GM03348 (cell line): ENCODE measurements at regions not wholly inside any gene's neighbourhood (a gene's known extent, or its start where the extent isn't known, plus 50 kb on each side); places are given as distances from the start of the nearest gene placed in this dataset.
A peak's percentile ranks its signal among the peaks of the same experiment; 100 is the strongest.

Experiments
- DNase-seq: peaks from one replicate; pipeline ENCODE4 v3.0.0; 2012; ENCODE audit warnings: low spot score

DNA sequence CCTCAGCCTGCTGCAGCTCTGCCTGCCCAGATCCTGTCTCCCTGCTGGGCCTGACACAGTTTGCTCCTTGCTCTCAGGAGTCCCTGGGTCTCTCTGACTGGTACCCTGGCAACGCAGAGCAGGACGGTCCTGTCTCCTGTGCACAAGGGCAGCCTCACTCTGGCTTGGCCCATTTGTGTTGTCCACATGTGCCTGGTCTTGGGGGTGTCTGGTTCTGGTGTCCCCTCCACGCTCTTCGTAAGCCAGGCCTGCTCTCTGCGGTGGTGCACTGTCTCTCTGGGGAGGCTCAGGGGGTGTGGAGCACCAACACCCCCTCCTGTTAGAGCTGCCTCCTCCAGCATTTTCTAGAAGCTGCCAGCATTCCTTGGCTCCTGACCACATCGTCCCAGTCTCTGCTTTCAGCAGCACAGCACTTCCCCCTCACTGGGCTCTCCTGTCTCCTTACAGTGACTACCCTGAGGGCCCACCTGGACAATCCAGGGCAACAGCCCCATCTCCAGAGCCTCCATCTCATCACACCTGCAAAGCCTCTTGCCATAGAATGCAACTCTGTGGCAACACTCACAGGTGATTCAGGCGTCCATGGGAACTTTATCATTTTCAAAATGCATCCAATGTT, 235.6 kb upstream of the HS6ST1 start:
- no peak for DNase-seq

GRCh38 chr2:128555433-128555832, 236.8 kb upstream of the HS6ST1 start:
- DNase-seq, result no peak

DNA sequence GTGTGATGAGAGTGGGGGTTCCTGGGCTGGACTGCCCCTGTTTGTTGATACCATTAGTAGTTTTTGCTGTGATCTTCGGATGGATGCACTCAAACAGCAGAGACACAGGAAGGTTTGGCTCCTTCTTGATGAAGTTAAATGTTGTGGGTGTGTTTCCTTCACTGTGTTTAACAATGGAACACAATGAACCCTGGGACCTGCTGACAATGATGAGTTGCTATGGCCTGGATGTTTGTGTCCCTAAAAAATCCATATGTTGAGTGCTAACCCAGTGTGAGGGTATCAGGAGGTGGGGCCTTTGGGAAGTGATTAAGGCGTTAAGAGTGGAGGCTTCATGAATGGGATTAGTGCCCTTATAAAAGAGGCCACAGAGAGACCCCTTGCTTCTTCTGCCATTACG, 237.4 kb upstream of the HS6ST1 start:
- DNase-seq, result no peak

GRCh38 chr2:128556633-128557032, 238.0 kb upstream of the HS6ST1 start:
- DNase-seq, result no peak

GRCh38 chr2:128557069-128557468, 238.4 kb upstream of the HS6ST1 start:
- no peak for DNase-seq

- DNase-seq, result peak; percentile 79
Measured at GRCh38 chr2:128557831-128558241, 239.2 kb upstream of the HS6ST1 start.

GRCh38 chr2:128558441-128558840, 239.8 kb upstream of the HS6ST1 start:
- no peak for DNase-seq

- DNase-seq, result no peak
Measured at GRCh38 chr2:128558895-128559532, 240.3 kb upstream of the HS6ST1 start.

DNA sequence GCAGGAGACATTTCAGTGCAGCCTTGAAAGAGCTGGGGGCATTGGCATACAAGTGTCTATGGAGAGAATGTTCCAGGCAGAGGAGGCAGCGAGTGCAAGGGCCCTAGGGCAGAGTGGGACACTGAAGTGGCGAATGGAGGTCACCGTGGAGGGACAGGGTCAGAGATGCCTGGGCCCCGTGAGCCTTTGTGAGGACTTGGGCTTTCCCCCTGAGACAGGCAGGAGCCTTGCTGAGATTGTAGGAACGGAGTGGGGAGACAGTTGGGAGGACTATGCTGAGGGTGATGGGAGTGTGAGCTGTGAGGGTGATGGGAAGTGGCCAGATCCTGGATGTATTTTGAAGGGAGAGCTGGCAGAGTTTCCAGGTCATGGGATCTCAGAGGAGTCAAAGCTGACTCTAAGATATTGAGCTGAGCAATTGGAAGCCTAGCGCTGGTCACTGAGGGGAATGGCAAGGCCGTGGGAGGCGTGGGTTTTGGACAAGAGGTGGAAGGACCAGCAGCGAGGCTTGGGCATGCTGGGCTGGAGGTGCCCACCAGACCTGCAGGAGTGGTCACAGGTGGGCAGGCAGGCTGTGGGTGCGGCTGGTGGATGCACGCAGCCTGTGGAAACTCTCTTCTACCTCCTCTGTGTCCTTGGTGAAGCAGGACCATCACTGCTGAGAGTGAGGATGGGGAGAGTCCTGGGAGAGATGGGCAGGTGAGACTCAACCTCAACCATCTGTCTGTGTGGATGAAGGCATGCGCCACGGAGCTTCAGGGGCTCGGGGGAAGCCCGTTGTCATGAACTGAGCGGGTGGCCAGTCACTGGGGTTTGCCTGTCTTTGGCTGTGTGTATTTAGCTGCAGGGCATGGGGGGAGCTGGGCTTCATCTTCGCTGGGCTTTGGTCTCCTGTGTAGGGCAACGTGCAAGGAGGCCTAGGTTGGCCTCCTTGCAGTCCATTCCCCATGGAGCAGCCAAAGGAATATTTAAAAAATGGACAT, 241.2 kb upstream of the HS6ST1 start:
- no peak for DNase-seq

DNA sequence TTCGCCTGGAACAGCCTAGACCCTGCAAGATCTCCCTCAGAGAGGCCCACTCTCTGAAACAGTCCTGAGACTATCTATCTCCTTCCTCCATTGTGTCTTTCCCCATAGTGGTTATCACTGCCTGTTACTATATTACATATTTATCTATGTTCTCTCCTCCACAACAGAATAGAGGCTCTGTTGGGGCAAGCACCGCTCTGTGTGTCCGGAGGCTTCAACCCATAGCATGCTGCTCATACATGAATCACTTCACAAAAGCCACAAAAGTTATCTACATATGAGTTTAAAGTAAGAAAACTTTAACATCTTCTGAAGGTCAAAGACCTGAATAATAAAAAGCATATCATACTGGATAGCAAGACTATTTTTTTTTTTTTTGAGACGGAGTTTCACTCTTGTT, 242.1 kb upstream of the HS6ST1 start:
- no peak for DNase-seq

DNA sequence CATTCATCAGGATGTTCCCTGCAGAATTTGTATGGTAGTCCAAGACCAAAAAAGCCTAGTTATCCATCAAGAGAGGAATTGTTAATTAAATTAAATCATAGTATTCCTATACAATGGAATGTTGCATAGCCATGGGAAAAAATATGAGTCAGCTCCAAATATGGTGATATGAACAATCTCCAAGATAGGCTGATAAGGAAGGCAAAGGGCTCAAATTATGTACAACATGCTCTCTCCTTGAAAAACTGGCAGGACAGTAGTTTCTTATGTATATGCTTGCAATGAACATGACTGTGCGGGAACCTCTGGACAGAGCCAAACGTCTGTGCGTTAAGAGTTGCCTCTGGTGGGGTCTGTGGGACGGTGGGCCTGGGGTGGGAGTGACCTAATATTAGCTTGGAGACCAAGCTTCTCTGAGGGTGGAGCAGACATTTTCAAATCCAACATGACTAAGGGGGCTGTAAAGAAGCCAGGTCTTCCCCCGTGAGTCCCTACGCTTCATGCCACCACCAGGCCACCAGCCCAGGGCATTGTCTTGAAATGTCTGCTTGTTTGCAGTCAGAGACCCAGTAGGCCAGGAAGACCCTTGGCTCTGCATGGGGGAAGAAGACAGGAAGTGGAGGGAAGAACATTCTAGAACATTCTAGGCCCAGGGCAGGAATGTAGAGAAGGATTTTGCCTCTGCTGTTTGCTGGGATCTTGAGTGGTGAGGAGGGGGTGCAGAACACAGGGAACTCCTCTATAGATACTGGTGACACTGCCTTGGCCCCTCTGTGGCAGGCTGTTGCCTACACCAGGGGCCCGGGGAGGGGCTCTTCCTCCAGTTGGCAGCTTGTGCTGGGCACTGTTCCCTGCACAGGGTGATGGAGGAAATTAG, 244.0 kb upstream of the HS6ST1 start:
- DNase-seq, result no peak

GRCh38 chr2:128563348-128563687, 244.7 kb upstream of the HS6ST1 start:
- peak; percentile 97 for DNase-seq

DNA sequence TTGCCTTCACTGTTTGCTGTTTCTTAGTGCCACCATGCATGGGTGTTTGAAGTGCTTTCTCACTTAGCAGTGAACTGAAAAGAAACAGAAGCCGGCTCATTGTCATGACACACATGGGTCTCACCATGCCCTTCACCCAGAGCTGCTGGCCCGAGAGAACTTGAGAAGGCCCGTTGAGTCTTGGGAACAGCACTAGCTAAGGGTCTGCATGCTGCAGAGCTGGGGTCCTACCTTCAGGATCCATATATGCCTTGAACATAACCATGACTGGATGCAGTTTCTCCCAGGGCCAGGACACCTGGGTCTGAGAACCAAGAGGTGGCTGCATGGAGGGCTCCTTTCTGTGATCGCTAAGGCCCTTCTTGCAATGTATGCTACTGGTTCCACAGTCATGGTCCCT, 245.5 kb upstream of the HS6ST1 start:
- DNase-seq, result no peak

DNA sequence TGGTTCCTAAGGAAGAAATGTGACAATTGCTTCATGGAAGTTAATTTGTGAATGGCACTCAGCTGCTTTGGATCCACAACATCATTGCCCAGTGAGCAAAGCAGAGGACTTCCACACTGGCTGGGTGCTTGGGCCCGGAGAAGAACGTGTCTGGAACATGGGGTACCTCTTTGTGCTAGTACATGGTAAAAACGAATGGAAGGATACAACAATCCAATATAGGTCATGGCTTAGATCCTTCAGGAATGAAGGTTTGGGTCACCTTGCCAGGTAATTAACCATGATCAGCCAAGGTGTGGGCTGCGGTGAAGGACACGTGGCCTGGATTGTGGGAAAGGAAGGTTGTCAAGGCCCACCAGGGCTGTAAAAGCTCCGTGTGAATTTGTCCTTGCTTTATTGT, 245.9 kb upstream of the HS6ST1 start:
- no peak for DNase-seq

DNA sequence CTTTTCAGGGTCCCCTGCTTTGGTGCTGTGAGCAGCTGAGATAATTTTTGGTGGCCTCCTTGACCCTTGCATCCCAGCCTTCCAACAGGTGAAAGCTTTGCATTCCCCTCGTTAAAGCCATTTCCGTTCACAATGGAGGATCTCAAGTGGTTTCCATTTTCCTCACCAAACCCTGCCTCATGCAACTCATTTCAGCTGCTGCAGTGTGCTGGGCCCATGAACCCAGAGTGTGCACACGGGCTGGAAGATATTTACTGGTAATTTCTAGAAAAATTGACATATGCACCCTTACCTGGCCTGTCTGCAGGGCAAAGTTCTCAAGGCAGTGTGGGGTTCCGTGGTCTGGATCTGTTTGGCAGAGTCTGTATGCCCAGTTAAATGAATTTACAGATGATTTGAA, 246.8 kb upstream of the HS6ST1 start:
- DNase-seq, result no peak

DNA sequence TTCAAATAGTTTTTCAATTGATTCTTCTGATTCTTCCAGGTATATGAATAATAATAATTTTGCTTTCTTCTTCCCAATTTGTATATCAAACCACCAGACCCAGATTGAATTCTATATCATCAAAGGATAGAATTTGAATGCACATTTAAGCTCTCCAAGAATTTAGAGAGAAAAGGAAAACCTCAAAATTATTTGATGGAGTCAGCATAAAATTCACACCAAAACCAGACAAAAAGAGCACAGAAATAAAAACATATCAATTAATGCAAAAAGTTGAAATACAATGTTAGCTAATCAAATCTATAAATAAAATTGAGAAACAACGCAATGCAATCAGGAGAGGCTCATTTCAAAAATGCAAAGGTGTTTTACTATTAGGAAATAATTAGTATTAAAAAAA, 248.0 kb upstream of the HS6ST1 start:
- DNase-seq, result no peak

- no peak for DNase-seq
Measured at GRCh38 chr2:128568106-128568505, 249.4 kb upstream of the HS6ST1 start.

DNA sequence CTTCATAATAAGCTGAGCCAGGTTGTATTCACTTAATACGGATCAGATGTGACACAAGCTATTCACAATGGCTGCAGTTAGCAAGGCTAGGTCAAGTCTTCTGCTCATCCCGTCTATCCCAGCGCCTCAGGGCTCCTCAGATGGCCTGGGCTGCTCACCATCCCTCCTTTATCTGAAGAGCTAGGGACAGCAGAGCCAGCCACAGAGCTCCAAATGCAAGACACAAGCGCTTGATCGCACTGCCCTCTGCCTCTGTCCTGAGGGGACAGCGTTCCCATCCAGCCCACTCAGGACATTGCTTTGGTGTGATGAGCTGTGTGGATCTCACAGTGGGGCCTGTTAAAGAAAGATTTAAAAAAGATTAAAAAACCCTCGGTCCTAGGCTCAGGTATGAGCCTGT, 254.4 kb upstream of the HS6ST1 start:
- DNase-seq, result no peak

DNA sequence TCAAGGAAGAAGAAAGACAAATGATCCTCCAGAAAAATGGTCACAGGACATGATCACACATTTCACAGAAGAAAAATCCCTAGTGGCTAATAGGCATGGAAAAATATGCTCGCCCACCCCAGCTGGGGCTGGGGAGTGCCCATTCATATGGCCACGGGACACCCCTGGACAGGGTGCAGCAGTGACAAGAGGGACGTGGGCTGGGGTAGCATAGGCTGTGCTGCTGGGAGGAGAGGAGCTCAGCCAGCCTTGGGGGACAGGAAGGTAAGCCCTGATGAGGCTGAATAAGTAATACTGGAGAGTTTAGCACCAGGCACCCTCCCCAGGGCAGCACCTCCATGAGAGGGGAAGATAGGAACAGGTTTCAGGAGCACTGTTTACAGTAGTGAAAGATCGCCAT, 254.9 kb upstream of the HS6ST1 start:
- no peak for DNase-seq

DNA sequence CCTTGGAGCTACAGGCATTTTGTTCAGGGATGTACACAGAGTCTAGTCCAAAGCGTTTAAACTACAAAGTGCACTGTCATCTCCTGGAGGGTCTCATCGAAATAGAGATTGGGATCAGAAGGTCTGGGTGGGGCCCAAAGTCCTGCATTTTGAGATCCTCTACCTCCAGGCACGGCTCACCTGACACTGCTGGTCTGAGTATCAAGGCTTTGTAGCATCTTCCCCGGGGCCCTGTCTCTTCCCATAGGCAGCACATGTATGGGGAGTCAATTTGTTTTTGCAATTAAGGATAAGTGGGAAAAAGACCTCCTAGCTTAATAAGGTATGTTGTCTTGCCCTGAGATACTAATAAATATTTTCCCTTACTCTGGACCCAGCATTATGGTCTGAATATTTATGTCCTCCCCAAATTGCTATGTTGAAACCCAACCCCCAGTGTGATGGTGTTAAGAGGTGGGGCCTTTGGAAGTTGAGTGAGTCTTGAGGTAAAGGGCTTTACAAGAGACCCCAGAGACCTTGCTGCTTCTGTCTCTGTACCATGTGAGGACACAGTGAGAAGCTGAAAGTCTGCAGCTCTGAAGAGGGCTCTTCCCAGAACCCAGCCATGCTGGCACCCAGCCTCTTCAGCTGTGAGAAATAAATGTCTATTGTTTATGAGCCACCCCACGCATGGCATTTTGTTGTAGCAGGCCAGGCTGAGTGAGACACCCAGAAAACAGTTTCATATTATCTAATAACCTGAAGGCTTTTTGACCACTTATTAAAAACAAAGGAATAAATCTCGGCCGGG, 258.7 kb upstream of the HS6ST1 start:
- DNase-seq, result no peak
